ENCODE measurements at regions not wholly inside any gene's neighbourhood (a gene's known extent, or its start where the extent isn't known, plus 50 kb on each side); places are given as distances from the start of the nearest gene placed in this dataset.
A peak's percentile ranks its signal among the peaks of the same experiment; 100 is the strongest.

DNA sequence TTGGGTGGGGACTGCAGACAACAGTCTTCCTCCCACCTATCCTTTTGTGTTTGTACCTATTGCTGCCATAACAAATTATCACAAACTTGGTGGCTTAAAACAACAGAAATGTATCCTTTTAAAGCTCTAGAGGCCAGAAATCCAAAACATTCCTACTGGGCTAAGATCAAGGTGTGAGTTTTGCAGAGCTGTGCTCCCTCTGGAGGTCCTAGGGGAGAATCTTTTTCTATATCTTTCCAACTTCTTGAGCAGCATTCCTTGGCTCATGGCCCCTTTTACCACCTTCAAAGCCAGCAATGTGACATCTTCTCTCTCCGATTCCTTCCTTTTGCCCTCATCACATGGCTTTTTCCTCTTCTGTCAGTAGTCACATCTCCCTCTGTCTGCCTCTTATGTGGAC is 190.6 kb downstream of the TTC8 start:
- DNase-seq (ENCODE audit: low spot score) = no peak

DNA sequence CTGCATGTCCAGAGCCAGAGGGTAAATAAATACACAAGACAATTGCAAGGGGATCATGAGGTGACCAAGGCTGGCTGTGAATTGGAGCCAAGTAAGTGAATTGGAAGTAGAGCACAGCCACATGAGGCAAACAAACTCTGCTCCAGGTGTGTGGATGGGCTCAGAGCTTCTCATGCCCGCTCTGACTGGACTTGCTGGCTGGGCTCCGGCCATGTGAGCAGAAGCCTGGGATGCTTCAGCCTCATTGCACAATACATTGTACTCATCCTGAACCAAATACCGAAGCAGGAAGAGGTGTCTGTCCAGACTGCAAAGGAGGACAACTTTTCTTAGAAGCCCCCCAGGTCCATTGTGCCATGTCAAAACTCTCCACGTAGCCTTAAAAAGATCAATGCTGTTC is 193.0 kb downstream of the TTC8 start:
- no peak for DNase-seq (ENCODE audit: low spot score)

- DNase-seq (ENCODE audit: low spot score) = no peak
These were observed 197.8 kb downstream of the TTC8 start for GRCh38 chr14:89022274-89022673.

GRCh38 chr14:89024691-89025090 is 200.2 kb downstream of the TTC8 start:
- no peak for DNase-seq (ENCODE audit: low spot score)

DNA sequence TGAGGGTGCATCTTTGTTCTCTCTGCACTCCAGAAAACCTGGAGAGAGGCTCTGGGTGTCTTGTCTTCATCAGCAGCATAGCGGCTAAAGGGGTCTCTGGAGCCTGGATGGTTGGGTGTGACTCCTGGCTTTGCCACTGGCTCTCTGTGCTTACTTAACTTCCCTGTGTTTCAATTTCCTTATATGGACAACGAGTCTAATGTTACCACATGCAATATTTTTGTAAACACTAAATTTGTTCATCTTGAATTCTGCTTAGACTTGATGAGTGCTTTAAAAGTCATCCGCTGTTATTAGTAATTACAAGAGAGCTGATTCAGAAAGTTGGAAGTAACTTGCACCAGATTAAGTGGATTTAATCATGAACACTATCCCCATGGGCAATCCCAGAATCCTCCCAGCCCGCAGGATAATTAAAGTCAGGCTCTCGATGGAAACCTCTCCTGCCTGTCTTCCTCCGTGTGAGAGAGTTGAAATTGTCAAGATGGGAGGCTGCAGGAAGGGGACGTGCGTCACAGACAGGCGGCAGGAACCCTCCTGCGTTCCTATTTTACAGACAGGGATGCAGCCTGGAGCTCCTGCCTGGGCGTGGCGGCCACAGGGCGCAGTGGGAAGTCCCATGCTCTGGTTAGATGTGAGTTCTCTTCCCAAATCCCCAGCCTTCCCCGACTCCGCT is 201.2 kb downstream of the TTC8 start:
- DNase-seq (ENCODE audit: low spot score) = no peak

GRCh38 chr14:89027097-89027740 is 202.8 kb downstream of the TTC8 start:
- peak; percentile 10 for DNase-seq (ENCODE audit: low spot score)

DNA sequence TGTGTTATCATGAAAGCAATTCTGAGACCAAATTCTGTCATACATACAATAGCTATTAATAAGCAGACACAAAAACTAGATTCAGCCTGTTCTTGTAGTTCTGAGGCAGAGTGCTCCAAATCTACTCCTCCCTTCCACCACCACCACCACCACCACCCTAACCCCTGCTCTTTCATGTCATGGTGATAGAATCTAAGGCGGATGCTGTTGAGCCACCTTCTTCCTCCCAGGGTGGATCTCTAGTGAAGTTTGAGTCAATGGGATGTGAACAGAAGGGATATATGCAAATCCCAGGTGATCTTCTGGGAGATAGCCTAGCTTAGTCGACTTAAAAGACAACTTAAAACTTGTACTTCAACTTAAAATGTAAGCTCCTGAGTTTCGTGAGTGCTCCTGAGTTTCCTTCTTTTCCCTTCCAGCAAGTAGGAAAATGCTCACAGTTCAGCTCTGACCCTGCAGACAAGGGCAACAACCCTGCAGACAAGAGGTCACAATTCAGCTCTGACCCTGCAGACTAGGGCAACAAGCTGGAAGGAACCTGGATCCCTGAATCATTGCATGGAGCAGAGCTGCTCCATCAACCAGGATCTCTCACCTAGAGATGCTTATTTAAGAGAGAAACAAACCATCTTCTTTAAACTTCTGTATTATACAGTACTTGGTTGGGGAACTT is 204.1 kb downstream of the TTC8 start:
- DNase-seq (ENCODE audit: low spot score) = no peak

- no peak for DNase-seq (ENCODE audit: low spot score)
These were observed 205.7 kb downstream of the TTC8 start for GRCh38 chr14:89029961-89030694.

GRCh38 chr14:89030921-89031320 is 206.5 kb downstream of the TTC8 start:
- no peak for DNase-seq (ENCODE audit: low spot score)

DNA sequence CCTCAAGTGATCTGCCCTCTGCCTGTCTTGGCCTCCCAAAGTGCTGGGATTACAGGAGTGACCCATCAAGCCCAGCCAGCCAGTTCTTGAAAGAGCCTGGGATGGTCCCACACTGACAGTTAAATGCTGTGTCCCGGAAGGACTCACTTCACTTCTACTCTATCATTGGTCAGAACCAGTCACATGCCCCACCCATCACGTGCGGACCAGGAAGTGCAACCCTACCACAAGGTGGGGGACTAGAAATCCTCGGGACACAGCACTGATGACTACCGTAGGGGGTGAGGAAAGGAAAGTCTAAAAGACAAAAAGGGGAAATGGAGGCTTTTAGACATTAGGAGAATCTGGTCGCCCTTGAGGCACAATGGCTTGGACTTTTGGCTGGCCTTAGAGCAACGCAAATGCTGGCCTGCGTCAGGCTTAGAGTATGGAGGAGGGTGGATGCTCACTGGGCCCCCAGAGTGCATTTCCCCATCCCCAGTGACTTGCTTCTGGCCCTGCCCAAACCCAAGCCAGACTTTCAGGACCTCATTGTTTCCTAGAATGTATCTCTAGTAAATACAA is 207.7 kb downstream of the TTC8 start:
- DNase-seq (ENCODE audit: low spot score) = no peak

DNA sequence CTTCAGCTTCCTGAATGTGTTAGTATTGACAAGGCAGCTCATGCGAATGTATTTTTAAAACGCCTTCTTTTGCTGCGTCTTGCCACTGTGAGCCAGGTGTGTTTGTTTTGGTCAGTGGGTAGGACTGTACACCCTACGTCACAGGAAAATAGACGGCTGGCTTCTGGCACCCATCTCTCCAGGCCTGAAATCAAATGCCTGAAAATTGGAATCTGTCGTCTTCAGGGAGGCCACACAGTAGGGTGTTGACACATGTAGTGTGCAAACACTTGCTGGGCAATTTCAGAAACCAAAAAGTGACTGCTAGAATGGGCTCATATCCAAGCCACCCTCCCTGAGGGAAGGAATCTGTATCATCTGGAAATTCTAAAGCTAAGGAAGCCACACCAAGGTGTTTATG is 209.3 kb downstream of the TTC8 start:
- no peak for DNase-seq (ENCODE audit: low spot score)

DNA sequence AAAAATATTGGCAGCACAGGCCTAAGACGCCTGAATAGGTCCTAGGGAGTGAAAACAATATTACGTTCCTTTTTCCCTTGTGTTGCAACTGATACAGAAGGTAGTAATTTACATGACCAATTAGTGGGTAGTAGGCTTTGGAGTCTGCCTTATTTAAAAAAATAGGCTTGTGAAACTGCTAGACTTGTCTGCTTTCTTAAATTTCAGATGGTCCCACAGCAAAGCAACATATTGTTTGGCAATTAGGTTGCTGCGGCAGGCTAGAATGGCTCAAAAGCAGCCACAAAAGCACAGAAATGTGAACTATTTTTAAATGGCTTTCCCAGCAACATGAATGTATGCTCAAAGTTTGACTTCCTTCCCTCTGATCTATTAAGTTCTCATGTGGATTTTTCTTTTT is 211.9 kb downstream of the TTC8 start:
- no peak for DNase-seq (ENCODE audit: low spot score)

GRCh38 chr14:89037065-89037464 is 212.6 kb downstream of the TTC8 start:
- DNase-seq (ENCODE audit: low spot score) = no peak

DNA sequence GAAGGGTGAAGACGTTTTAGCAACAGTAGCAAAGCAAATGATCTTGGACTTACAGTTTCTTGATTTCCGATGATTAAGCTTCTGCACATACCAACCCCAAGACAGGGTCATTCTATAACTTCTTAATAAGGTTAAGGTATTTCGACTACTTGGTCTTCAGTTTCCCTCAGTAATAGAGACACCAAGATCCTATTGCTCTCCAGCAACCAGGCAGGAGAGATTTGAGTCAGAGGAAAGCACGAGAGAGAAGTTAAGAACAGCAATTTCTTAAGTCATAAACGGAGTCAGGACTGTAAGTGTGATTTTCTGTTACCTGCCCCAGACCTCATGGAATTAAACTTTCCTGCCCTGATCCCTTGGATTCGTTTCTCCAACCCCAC is 215.6 kb downstream of the TTC8 start:
- no peak for DNase-seq (ENCODE audit: low spot score)

DNA sequence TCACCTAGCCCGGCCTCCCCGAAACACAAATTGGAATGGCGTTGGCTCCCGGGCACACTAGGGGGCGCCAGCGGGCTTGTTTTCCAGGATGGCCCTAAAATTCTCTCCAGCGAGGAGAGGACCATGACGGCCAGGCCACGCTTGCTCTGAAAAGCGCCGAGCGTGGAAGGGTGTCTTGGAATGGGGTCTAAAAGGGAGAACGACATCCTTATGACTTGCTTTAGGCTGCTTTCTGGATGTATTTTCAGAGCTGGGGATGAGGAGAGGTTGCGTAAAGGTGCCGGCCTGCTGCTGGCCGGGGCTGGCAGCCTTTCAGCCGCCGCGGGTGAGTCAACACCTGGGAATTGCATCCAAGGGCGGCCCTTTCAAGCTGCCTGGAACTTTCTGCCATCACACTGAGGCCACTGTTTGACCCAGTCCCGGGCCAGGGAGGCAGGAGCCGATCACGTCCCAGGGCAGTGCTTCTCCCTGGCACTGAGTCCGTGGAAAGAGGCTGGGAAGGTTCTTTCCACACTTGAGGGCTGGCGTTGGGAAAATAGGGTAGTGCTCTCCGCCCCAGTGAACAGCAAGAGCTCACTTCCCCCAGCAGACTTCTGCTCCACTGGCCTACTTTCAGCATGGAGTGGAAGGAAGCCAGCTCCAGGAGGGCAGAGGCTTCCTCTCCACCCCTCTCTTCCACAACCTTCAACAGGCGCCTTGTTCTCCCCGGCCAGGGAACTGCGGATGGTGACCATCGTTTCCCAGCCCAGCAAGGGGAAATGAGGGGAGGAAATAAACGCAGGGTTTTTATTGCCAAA is 216.2 kb downstream of the TTC8 start:
- peak; percentile 84 for DNase-seq (ENCODE audit: low spot score)

GRCh38 chr14:89041257-89041582 is 216.8 kb downstream of the TTC8 start:
- no peak for DNase-seq (ENCODE audit: low spot score)

GRCh38 chr14:89042021-89042420 is 217.6 kb downstream of the TTC8 start:
- no peak for DNase-seq (ENCODE audit: low spot score)

- no peak for DNase-seq (ENCODE audit: low spot score)
These were observed 228.9 kb downstream of the TTC8 start for GRCh38 chr14:89053303-89053702.

- no peak for DNase-seq (ENCODE audit: low spot score)
These were observed 231.9 kb downstream of the TTC8 start for GRCh38 chr14:89056394-89056793.

GRCh38 chr14:89058697-89059096 is 234.2 kb downstream of the TTC8 start:
- DNase-seq (ENCODE audit: low spot score) = no peak

- DNase-seq (ENCODE audit: low spot score) = no peak
These were observed 235.7 kb downstream of the TTC8 start for GRCh38 chr14:89060191-89060590.

DNA sequence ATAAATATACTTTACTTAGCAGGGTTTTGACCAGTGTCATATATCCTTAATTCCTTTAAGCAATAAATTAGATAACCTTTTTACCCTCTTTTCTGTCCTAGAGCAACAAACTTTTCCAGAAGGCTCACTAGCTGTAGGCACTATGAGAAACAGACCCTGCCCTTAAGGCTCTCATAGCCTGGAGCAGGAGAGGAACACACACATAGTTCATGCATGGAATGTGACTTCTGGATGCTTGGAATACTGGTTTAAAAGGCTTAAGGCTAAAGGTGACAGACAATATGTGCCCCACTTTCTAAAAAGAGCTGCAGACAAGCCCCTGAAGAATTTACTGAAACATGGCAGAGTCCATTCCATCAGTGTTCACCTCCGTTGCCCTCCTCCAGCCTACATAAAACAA is 237.2 kb downstream of the TTC8 start:
- DNase-seq (ENCODE audit: low spot score) = no peak

All from pons (tissue), 1 donor.